ENCODE measurements at regions not wholly inside any gene's neighbourhood (a gene's known extent, or its start where the extent isn't known, plus 50 kb on each side); places are given as distances from the start of the nearest gene placed in this dataset.
"Not testable (repeated sequence)": the region's sequence is repeated elsewhere in the genome, so short reads cannot be mapped to it uniquely, and the experiment has no call there.

- Histone ChIP-seq H3K4me3 (ENCODE audit: low read depth in 1 of 3, low read length in 3 of 3) (no peak overlapping the region), H3K9me3 (ENCODE audit: control insufficient read depth in 4 of 4, low read length in 3 of 4) (no peaks in the 10 kb centered on the region), H3K9ac (ENCODE audit: low read depth in 1 of 2, low read length in 2 of 2) (no peak overlapping the region), H3K27me3 (ENCODE audit: control insufficient read depth in 4 of 4, insufficient read depth in 4 of 4, low read length in 3 of 4) (no peaks in the 10 kb centered on the region), H3K27ac (ENCODE audit: low read depth in 1 of 2, low read length in 2 of 2) (no peak overlapping the region), H3K4me1 (ENCODE audit: control insufficient read depth in 4 of 4, insufficient read depth in 4 of 4, low read length in 3 of 4) (no peaks in the 10 kb centered on the region), H3K36me3 (ENCODE audit: control insufficient read depth in 4 of 4, insufficient read depth in 3 of 4, low read depth in 1 of 4, low read length in 3 of 4) (no peaks in the 10 kb centered on the region)
- no peak for TF ChIP-seq ZBTB33 (IDR thresholded peaks at IDR 0.05)
- no peak for TF ChIP-seq FOXA2 (IDR thresholded peaks at IDR 0.05)
- TF ChIP-seq HNF4A (conservative IDR thresholded peaks at IDR 0.05): no peak
- DNase-seq (ENCODE audit: low spot score): no peak
- WGBS: 73% methylated on average over 5 of the region's 5 CpGs
These were observed 394.8 kb downstream of the KIF20B start for GRCh38 chr10:90096196-90096595.

GRCh38 chr10:90107581-90107980 is 406.2 kb downstream of the KIF20B start:
- not testable (repeated sequence) for H3K9ac ChIP-seq (ENCODE audit: low read depth in 1 of 2, low read length in 2 of 2); H3K27ac ChIP-seq (ENCODE audit: low read depth in 1 of 2, low read length in 2 of 2); DNase-seq (ENCODE audit: low spot score); H3K36me3 ChIP-seq (ENCODE audit: control insufficient read depth in 4 of 4, insufficient read depth in 3 of 4, low read depth in 1 of 4, low read length in 3 of 4); H3K9me3 ChIP-seq (ENCODE audit: control insufficient read depth in 4 of 4, low read length in 3 of 4); H3K4me3 ChIP-seq (ENCODE audit: low read depth in 1 of 3, low read length in 3 of 3); H3K4me1 ChIP-seq (ENCODE audit: control insufficient read depth in 4 of 4, insufficient read depth in 4 of 4, low read length in 3 of 4); H3K27me3 ChIP-seq (ENCODE audit: control insufficient read depth in 4 of 4, insufficient read depth in 4 of 4, low read length in 3 of 4)

GRCh38 chr10:90111671-90112070 is 410.3 kb downstream of the KIF20B start:
- Histone ChIP-seq H3K4me3 (ENCODE audit: low read depth in 1 of 3, low read length in 3 of 3) (no peak overlapping the region), H3K9ac (ENCODE audit: low read depth in 1 of 2, low read length in 2 of 2) (no peak overlapping the region), H3K4me1 (ENCODE audit: control insufficient read depth in 4 of 4, insufficient read depth in 4 of 4, low read length in 3 of 4) (no peaks in the 10 kb centered on the region), H3K27ac (ENCODE audit: low read depth in 1 of 2, low read length in 2 of 2) (no peak overlapping the region), H3K9me3 (ENCODE audit: control insufficient read depth in 4 of 4, low read length in 3 of 4) (no peaks in the 10 kb centered on the region), H3K36me3 (ENCODE audit: control insufficient read depth in 4 of 4, insufficient read depth in 3 of 4, low read depth in 1 of 4, low read length in 3 of 4) (no peaks in the 10 kb centered on the region), H3K27me3 (ENCODE audit: control insufficient read depth in 4 of 4, insufficient read depth in 4 of 4, low read length in 3 of 4) (no peaks in the 10 kb centered on the region)
- no peak for DNase-seq (ENCODE audit: low spot score)
- 45% methylated on average over 1 of the region's 1 CpG for WGBS
- no peak for TF ChIP-seq TAF1 (conservative IDR thresholded peaks at IDR 0.05)

- DNase-seq (ENCODE audit: low spot score): no peak
These were observed 411.3 kb downstream of the KIF20B start for GRCh38 chr10:90112681-90113080.

More at GRCh38 chr10:90112681-90113080, 411.3 kb downstream of the KIF20B start:
- WGBS: 57% methylated on average over 1 of the region's 1 CpG
- H3K9ac ChIP-seq (ENCODE audit: low read depth in 1 of 2, low read length in 2 of 2): no peak overlapping the region
- no peak overlapping the region for H3K27ac ChIP-seq (ENCODE audit: low read depth in 1 of 2, low read length in 2 of 2)
- no peaks in the 10 kb centered on the region for H3K27me3 ChIP-seq (ENCODE audit: control insufficient read depth in 4 of 4, insufficient read depth in 4 of 4, low read length in 3 of 4)
- H3K4me3 ChIP-seq (ENCODE audit: low read depth in 1 of 3, low read length in 3 of 3): no peak overlapping the region
- no peaks in the 10 kb centered on the region for H3K4me1 ChIP-seq (ENCODE audit: control insufficient read depth in 4 of 4, insufficient read depth in 4 of 4, low read length in 3 of 4)
- TF ChIP-seq RXRA (IDR thresholded peaks at IDR 0.05) (no peak), RAD21 (IDR thresholded peaks at IDR 0.05) (no peak), MAX (IDR thresholded peaks at IDR 0.05) (no peak), CTCF (IDR thresholded peaks at IDR 0.05; ENCODE audit: low read depth, low read length, missing input control) (no peak), TAF1 (conservative IDR thresholded peaks at IDR 0.05) (no peak), YY1 (IDR thresholded peaks at IDR 0.05) (no peak), ATF3 (IDR thresholded peaks at IDR 0.05) (no peak), FOXA1 (IDR thresholded peaks at IDR 0.05) (no peak), NR2F2 (IDR thresholded peaks at IDR 0.05) (no peak), HNF4A (conservative IDR thresholded peaks at IDR 0.05) (no peak), ZBTB33 (IDR thresholded peaks at IDR 0.05) (no peak), GABPA (IDR thresholded peaks at IDR 0.05 in 1 of 2, conservative IDR thresholded peaks at IDR 0.05 in 1 of 2) (no peak), FOXA2 (IDR thresholded peaks at IDR 0.05) (no peak)
- H3K36me3 ChIP-seq (ENCODE audit: control insufficient read depth in 4 of 4, insufficient read depth in 3 of 4, low read depth in 1 of 4, low read length in 3 of 4): no peaks in the 10 kb centered on the region
- no peaks in the 10 kb centered on the region for H3K9me3 ChIP-seq (ENCODE audit: control insufficient read depth in 4 of 4, low read length in 3 of 4)
